Activated T-helper 1 cell treated with anti-CD3 and anti-CD28 coated beads, Interleukin-2, amount 50 U/mL, for 16 hours (primary cell): ENCODE measurements at regions not wholly inside any gene's neighbourhood (a gene's known extent, or its start where the extent isn't known, plus 50 kb on each side); places are given as distances from the start of the nearest gene placed in this dataset.
A peak's percentile ranks its signal among the peaks of the same experiment; 100 is the strongest.

Experiments used
- DNase-seq, 2 donors: peaks; one replicate each; pipeline ENCODE4 v3.0.0-alpha.2; 2020; ENCODE audit warnings: low read depth in 1 of 2, low spot score in 1 of 2

- no peak for DNase-seq
Observed at GRCh38 chr2:118222672-118223421, 134.6 kb downstream of the INSIG2 start.

GRCh38 chr2:118222273-118222594 lies 134.0 kb downstream of the INSIG2 start:
- no peak for DNase-seq

- DNase-seq: no peak
Observed at GRCh38 chr2:118221536-118222272, 133.4 kb downstream of the INSIG2 start.

GRCh38 chr2:118219611-118220010 lies 131.3 kb downstream of the INSIG2 start:
- DNase-seq: no peak

GRCh38 chr2:118216224-118216623 lies 128.0 kb downstream of the INSIG2 start:
- DNase-seq: no peak

GRCh38 chr2:118209727-118210126 lies 121.5 kb downstream of the INSIG2 start:
- no peak for DNase-seq

GRCh38 chr2:118207889-118208288 lies 119.6 kb downstream of the INSIG2 start:
- no peak for DNase-seq

GRCh38 chr2:118202707-118203303 lies 114.5 kb downstream of the INSIG2 start:
- DNase-seq: peak in 1 of 2 donors; percentile 32

- DNase-seq: no peak
Observed at GRCh38 chr2:118198268-118198667, 110.0 kb downstream of the INSIG2 start.

- no peak for DNase-seq
Observed at GRCh38 chr2:118197011-118197675, 108.9 kb downstream of the INSIG2 start.

- no peak for DNase-seq
Observed at GRCh38 chr2:118190474-118190873, 102.2 kb downstream of the INSIG2 start.

GRCh38 chr2:118186858-118187254 lies 98.6 kb downstream of the INSIG2 start:
- DNase-seq: no peak

GRCh38 chr2:118186110-118186857 lies 98.0 kb downstream of the INSIG2 start:
- peak; percentile 65 to 84 for DNase-seq

GRCh38 chr2:118185210-118186109 lies 97.2 kb downstream of the INSIG2 start:
- DNase-seq: peak; percentile 16 to 17

GRCh38 chr2:118183381-118183780 lies 95.1 kb downstream of the INSIG2 start:
- no peak for DNase-seq

GRCh38 chr2:118179445-118179844 lies 91.2 kb downstream of the INSIG2 start:
- no peak for DNase-seq

GRCh38 chr2:118177884-118178283 lies 89.6 kb downstream of the INSIG2 start:
- DNase-seq: no peak

GRCh38 chr2:118177318-118177717 lies 89.0 kb downstream of the INSIG2 start:
- DNase-seq: no peak

GRCh38 chr2:118176601-118177000 lies 88.3 kb downstream of the INSIG2 start:
- no peak for DNase-seq

GRCh38 chr2:118171546-118171945 lies 83.3 kb downstream of the INSIG2 start:
- no peak for DNase-seq
